Sigmoid colon (tissue), 4 donors: ENCODE measurements at regions not wholly inside any gene's neighbourhood (a gene's known extent, or its start where the extent isn't known, plus 50 kb on each side); places are given as distances from the start of the nearest gene placed in this dataset.
"Not testable (repeated sequence)": the region's sequence is repeated elsewhere in the genome, so short reads cannot be mapped to it uniquely, and the experiment has no call there.

ENCODE experiments used
- EP300 ChIP-seq, 4 donors: sonication (generic); formaldehyde crosslinking; IDR thresholded peaks; one replicate each; pipeline ENCODE4 v1.6.1; 2017; ENCODE audit warnings: antibody characterized with exemption in 4 of 4
- POLR2A ChIP-seq, 2 donors: fragments of 450-650 bp; IDR thresholded peaks; one replicate each; pipeline ENCODE4 v1.6.1; 2016; ENCODE audit warnings: antibody characterized with exemption in 2 of 2, mild to moderate bottlenecking in 2 of 2, moderate library complexity in 2 of 2
- TF ChIP-seq, protein P1 (sequence below), 4 experiments: fragments of 450-650 bp in 3 of 4; fragments of 200-600 bp in 1 of 4; IDR thresholded peaks; one replicate each; pipeline ENCODE4 v1.5.1; 2016 to 2019; ENCODE audit warnings: antibody characterized with exemption in 4 of 4, mild to moderate bottlenecking in 3 of 4, moderate library complexity in 2 of 4

DNA sequence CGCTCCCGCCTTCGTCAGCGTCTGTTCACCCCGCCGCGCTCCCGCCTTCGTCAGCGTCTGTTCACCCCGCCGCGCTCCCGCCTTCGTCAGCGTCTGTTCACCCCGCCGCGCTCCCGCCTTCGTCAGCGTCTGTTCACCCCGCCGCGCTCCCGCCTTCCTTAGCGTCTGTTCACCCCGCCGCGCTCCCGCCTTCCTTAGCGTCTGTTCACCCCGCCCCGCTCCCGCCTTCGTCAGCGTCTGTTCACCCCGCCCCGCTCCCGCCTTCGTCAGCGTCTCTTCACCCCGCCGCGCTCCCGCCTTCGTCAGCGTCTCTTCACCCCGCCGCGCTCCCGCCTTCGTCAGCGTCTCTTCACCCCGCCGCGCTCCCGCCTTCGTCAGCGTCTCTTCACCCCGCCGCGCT lies 815.9 kb upstream of the TPTE start:
- TF ChIP-seq, protein P1, sequence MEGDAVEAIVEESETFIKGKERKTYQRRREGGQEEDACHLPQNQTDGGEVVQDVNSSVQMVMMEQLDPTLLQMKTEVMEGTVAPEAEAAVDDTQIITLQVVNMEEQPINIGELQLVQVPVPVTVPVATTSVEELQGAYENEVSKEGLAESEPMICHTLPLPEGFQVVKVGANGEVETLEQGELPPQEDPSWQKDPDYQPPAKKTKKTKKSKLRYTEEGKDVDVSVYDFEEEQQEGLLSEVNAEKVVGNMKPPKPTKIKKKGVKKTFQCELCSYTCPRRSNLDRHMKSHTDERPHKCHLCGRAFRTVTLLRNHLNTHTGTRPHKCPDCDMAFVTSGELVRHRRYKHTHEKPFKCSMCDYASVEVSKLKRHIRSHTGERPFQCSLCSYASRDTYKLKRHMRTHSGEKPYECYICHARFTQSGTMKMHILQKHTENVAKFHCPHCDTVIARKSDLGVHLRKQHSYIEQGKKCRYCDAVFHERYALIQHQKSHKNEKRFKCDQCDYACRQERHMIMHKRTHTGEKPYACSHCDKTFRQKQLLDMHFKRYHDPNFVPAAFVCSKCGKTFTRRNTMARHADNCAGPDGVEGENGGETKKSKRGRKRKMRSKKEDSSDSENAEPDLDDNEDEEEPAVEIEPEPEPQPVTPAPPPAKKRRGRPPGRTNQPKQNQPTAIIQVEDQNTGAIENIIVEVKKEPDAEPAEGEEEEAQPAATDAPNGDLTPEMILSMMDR (IDR thresholded peaks at IDR 0.05) = not testable (repeated sequence)
- TF ChIP-seq POLR2A, EP300 (IDR thresholded peaks at IDR 0.05): not testable (repeated sequence)
